HG02973 (cell line): ENCODE measurements at regions not wholly inside any gene's neighbourhood (a gene's known extent, or its start where the extent isn't known, plus 50 kb on each side); places are given as distances from the start of the nearest gene placed in this dataset.
"Not testable (repeated sequence)": the region's sequence is repeated elsewhere in the genome, so short reads cannot be mapped to it uniquely, and the experiment has no call there.

Source experiments
- ATAC-seq: cut with Tn5 transposase; IDR thresholded peaks from one replicate; pipeline ENCODE4 v1.9.1; 2021; ENCODE audit warnings: moderate library complexity; ENCODE audit not compliant: unreplicated experiment

DNA sequence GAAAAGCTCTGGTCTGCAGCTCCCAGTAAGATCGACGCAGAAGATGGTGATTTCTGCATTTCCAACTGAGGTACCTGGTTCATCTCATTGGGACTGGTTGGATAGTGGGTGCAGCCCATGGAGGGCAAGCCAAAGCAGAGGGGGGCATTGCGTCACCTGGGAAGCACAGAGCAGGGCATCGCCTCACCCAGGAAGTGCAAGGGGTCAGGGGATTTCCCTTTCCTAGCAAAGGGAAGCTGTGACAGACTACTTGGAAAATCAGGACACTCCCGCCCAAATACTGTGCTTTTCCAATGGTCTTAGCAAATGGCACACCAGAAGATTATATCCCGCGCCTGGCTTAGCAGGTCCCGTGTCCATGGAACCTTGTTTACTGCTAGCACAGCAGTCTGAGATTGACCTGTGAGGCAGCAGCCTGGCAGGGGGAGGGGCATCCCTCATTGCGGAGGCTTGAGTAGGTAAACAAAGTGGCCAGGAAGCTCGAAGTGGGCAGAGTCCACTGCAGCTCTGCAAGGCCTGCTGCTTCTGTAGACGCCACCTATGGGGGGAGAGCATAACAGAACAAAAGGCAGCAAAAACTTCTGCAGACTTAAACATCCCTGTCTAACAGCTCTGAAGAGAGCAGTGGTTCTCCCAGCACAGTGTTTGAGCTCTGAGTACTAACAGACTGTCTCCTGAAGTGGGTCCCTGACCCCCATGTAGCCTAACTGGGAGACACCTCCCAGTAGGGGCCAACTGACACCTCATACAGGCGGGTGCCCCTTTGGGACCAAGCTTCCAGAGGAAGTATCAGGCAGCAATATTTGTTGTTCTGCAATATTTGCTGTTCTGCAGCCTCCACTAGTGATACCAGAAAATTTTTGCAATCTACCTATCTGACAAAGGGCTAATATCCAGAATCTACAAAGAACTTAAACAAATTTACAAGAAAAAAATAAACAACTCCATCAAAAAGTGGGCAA, 871.7 kb downstream of the IGSF11 start:
- not testable (repeated sequence) for ATAC-seq

DNA sequence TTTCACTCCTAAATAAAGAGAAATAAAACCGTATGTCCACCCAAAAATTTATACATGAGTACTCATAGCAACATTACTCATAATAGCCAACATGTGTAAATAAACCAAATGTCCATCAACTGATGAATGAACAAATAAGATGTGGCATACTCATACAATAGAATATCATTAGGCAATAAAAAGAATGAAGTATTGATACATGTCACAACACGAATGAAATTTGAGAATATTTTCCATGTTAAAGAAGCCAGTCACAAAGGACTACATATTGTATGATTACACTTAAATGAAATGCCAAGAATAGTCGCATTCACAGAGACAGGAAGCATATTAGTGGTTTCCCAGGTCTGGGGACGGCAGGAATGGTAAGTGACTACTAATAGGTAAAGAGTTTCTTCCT, 869.2 kb downstream of the IGSF11 start:
- no peak for ATAC-seq

DNA sequence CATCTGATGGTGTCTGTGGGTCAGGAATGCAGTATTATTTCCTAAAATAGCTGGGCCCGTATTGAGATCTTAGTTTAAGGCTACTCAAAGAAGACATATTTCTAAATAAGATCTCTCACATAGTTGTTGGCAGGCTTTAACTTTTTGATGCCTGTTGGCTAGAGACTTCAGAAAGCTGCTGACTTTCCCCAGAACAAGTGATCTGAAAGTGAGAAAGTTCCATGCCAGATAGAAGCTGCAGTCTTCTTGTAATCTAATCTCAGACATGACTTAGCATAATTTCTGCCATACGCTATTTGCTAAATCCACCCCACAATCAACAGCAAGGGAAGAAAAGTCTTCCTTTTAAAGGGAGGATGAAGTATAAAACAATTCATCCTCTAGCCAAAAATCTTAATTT, 867.1 kb downstream of the IGSF11 start:
- ATAC-seq, result no peak

DNA sequence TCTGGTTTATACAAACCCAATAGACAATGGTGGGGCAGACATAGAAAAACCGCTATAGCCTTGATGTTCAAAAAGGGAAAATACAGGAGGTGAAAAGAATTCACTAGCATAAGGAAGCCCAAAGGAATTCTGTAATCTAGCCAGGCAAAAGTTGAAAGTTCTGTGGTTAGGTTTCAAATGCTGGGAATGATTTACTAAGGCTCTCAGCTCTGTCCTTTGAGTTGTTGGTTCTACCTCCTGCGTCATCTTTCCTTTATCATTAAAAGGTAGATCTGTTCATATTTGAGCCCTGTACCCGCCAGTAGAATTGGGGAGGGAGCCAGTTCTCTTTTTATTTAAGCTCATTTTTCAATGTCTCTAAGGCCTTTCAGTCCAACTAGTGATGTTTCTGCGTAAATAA, 866.5 kb downstream of the IGSF11 start:
- ATAC-seq, result no peak

DNA sequence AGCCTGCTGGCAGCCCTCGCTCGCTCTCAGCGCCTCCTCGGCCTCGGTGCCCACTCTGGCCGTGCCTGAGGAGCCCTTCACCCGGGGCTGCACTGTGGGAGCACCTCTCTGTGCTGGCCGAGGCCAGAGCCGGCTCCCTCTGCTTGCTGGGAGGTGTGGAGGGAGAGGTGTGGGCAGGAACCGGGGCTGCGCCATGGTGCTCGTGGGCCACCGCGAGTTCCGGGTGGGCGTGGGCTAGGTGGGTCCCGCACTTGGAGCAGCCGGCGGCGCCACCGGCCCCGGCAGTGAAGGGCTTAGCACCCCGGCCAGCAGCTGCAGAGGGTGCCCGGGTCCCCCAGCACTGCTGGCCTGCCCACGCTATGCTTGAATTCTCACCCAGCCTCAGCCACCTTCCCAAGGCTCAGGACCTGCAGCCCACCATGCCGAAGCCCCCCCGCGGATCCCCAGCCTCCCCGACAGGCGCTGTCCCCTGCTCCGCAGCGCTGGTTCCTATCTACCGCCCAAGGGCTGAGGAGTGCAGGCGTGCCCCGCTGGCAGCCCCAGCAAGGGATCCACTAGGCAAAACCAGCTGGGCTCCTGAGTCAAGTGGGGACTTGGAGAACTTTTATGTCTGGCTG, 863.3 kb downstream of the IGSF11 start:
- ATAC-seq, result no peak

DNA sequence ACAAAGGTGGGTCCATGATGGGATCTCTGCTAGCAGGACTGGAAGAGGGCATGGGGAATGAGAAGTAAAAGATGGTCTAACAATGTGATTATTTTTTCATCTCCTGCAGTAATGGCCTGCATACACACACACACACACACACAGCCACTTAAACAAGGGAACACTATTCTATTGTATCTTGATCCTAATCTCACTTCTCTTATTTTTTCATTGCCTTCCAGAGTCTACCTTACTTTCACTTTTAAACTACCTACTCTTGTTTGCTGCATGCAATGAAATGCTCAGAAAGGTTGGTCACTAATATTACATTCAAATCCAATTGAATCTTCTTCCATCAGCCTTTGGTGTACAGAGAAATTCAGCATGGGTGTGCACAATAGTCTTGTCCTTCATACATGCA, 853.8 kb downstream of the IGSF11 start:
- ATAC-seq, result no peak

DNA sequence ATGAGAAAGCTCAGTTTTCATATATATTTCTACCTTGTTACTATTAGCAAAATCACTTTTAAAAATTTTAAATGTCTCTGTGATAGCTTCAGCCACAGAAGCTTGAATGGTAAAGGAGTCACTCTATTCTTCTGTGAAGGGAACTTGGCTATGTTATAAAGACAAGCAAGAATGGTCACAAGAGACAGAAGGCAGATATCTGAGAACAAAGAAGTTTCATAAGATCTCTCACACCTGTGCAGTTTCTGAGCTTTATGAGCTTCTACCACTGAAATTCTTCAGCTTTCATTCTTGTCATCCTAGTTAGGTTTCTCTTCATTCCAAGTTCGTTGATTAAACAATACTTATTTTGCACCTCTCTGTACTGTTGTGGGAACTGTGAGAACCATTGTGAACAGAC, 853.4 kb downstream of the IGSF11 start:
- ATAC-seq, result no peak

DNA sequence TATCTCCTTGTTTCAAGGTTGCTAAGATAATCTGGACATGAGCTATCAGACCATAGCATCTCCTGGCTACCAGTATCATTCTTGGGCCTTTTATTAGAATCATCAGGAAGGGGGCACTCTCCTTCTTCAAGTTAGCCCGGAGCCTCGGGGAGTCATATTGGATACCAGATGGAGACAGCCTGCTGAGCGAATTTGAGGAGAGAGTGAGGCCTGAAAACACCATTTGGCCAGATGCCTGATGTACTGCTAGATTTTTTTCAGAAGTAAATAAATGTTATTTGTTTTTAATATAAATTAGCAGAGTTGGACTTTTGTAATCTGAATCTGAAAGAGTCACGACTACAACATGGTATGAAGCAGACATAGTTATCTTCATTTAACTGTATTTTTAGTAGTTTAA, 848.6 kb downstream of the IGSF11 start:
- ATAC-seq, result no peak

DNA sequence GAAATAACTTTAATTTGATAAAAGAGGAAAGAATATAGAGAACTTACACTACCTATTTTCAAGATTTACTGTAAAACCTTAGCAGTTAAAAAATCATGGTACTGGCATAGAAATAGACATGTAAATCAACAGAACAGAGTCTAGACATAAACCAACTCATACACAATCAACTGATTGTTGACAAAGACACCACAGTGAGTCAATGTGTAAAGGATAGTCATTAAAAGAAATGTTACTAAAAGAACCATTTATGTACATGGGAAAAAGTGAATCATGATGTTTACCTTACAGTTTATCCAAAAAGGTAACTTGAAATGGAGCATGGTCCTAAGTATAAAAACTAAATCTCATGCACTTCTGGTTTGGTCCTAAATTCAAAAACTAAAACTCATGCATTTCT, 847.4 kb downstream of the IGSF11 start:
- no peak for ATAC-seq

DNA sequence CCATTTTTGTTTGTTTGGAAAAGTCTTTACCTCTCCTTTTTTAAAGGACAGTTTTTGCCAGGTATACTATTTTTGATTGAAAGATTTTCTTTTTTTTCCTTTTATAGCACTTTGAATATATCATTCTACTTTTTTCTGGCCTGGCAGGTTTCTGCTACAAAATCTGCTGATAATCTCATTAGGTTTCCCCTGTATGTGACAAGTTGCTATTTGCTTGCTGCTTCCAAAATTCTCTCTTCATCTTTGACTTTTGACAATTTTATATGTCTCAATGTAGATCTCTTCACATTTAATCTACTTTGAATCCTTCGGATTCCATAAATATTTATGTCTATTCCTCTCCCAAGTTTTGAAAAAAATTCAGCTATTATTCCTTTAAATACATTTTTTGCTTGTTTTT, 838.5 kb downstream of the IGSF11 start:
- no peak for ATAC-seq

DNA sequence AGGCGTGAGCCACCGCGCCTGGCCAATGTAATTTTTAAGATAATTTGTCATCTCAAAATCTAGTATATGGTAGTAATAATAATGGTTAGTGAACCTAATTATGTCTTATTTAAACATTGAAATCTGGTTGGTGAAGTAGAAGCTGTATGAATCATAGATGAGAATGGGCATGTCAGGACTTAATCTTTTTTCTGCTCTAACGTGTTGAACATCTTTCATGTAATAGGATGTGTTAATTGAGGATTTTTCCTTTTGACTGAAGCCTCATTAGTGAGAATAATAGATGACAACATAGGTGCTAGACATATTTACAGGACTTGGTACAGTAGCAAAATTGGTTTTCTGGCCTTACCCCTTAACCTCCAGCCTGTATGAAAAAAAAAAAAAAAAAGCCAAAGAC, 835.6 kb downstream of the IGSF11 start:
- no peak for ATAC-seq

DNA sequence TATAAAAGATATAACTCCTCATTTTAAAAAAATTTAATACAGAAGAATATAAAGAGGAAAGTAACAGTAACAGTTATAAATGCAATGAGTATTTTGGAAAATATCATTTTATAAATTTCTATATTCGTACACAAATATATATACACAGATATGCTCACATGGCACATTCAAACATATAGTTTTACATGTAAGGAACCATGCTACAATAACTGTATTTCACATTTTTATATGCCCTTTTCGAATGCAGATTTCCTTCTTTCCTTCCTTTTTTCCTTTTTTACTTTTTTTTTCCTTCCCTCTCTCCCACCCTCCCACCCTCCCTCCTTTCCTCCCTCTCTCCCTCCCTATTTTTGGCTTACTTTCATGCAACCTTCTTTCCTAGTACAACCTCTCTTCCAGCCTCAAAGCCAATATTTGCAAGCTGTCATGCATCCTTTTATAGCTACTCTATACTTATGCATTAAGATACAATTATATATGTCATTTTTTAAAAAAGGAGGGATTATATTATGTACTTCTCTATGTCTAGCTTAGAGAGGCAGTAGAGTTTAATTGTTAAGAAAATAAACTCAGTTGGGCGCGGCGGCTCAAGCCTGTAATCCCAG, 830.5 kb downstream of the IGSF11 start:
- no peak for ATAC-seq

DNA sequence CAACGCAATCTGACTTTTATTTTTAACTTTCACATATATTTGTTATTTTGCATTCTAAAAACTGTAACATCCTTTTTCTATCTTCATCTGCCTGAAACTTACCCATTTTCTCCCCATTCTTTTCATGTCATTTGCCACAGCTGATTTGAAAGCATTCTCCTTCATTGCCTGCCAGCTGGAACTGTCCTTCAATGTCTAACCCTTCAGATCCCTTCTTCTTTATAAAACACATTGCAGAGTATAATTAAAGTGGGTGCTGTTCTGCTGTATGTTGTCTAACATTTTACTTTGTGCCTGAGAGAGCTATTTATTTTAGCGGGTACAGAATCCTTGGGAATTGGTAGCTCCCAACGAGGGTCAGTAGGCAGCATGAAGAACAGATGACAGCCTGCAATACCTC, 827.4 kb downstream of the IGSF11 start:
- no peak for ATAC-seq

DNA sequence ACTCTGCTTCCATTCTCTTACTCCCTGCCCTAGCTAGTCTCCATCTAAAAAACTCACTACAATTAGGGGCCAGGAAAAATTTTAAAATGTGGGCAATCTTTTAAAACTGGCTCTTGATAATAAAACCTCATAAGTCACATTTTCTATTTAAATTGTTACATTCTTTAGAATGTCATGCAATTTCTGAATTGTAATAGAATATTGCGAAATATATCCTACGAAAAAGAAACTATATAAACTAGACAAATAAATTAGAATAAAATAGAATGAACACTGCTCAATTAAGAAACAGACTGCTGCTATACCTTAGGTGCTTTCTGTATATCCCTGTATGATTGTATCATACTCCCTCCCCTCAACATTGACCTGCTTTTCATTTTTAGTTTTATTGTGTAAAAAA, 826.0 kb downstream of the IGSF11 start:
- no peak for ATAC-seq

DNA sequence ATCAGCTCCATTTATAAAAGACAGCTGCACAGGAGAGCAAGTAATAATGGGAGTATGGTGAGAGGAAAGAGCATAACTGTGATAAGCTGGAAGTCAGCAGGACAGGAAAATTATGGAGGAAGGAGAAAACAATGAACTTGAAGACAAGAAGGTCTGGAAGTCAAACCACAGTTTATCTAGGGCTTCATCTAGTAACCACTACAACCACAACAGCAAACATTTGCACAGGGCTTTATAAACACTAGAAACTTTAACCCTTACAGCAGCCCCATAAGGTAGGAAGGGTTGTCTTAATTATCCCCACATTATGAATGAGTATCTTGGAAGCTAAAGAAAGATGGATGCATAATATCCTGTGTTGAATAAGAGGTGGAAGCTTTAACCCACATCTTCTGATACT, 820.8 kb downstream of the IGSF11 start:
- no peak for ATAC-seq

DNA sequence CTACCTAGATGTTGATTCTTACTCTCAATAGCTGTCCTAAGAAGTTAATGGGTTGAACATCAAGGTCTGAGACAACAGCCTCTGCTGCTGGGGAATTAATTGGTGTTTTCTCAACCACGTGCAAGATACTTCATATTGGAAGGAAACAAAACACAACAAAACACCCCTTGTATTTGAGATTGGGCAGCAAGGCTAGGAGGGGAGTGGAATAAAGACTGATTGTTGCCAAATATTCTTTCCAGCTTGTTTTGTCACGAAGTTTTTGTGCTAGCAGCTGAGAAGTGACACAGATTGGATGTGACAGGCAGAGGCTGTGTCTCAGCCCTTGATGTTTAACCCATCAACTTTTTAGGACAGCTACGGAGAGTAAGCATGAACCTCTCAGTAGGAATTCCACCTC, 808.4 kb downstream of the IGSF11 start:
- ATAC-seq, result no peak

DNA sequence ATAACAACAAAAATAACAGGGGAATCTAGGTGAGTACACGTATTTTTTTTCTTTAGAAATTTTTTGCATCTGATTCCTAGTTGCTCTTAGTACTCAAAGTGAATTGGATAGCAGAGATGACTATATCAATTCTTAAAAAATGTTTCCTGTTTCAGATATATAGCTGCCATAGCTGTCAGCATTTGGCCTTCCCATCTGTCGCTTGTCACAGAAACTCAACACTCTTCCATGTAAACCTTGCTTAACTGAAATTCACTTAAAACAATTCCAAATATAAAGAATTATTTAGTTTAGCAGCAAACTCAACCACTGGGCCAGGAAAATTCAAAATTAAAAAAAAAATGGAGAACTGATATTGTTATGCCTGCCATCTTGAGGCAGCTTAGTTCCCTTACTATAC, 807.5 kb downstream of the IGSF11 start:
- ATAC-seq, result no peak

DNA sequence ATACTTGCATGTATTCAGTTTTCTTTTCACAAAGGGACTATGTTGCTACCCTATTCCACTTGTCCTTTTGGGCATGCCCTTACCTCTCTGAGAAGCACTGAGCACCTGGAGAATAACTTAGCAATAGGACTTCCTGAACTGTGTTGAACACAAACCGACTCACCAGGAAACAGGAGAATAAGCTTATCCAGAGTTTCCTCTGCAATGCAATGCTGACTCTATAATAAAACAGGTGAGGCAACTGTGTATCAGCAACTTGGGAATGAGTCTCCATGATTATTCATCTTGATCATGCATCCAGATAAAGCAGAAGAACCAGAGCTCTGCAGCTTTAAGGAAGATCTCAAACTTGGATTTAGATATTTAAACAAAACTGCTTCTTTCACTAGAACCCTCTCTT, 806.5 kb downstream of the IGSF11 start:
- no peak for ATAC-seq

DNA sequence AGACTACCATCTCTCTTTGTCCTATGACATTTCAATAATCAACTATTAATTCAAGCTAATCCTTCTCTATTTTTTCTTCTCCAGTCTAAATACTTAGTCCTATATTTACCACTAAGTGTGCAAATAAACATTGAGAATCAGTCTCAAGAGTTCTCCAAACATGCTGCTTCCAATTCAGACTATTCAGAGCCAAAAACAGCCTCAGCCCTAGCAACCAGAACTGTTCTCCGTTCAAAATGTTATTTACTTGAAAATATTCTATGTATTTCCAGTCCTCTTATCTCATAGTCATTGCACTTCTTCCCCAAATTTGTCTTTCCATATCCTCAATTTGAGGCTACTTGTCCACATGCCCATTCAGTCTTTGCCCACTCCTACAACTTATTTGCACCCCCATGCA, 805.5 kb downstream of the IGSF11 start:
- ATAC-seq, result no peak

DNA sequence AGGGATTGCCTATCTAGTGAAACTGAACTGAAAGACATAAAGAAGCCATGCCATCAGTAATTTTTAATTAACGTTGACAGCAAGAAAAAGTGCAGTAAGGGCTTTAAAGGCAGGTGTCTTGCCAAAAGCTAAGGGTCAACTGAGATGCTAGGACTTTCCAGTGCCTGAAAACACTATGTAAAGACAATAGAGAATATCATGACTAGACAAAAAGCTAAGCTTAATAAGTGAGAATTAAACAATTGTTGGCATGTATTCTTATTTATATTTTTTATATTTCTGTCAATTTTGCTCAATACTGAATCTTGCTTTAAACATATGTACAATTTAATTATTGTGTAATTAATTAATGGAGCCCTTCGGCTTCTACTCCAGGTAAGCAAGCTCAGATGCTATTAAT, 803.1 kb downstream of the IGSF11 start:
- no peak for ATAC-seq

DNA sequence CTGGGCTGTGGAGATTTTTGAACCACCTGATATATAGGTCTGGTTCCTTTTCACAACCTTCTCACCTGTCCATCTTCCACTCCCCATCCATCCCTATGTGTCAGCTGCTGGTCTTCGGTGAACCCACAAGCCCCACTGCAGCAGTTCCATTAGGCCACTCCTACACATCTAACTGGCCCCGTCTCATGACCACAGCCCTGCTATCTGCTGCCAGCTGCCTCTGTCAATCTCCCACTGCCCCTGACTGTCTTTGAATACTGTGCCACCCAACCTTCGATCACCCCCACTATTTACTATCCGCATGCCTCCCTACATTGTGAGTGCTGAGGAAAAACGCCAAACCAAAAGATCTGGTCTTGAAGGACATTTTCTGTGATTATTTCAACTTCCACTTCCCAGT, 795.4 kb downstream of the IGSF11 start:
- no peak for ATAC-seq

DNA sequence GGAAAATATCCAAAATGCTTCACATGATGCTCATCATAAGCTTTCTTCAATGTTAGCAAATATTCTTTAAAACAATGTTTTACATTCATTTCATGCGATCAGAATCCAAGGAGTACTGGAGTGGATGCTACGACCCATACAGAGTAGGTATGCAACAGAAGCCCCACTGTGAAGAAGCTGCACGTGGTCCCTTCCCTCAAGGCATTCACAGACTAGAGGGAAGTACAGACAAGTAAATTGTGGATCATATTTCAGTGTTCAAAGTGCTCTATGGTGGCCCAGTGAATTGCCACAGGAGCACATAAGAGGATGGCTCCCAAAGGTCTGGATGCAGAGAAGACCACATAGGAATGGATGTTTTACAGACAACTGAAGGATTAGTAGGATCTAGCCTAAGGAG, 789.9 kb downstream of the IGSF11 start:
- no peak for ATAC-seq
